ENCODE measurements at regions not wholly inside any gene's neighbourhood (a gene's known extent, or its start where the extent isn't known, plus 50 kb on each side); places are given as distances from the start of the nearest gene placed in this dataset.

GRCh38 chr12:41892302-41892701 is 252.4 kb downstream of the GXYLT1 start:
- Histone ChIP-seq H3K9ac (no peak overlapping the region), H3K27ac (no peak overlapping the region), H3K4me3 (IDR thresholded peaks at IDR 0.05; ENCODE audit: insufficient read depth, low read depth, low read length) (no peak overlapping the region), H3K27me3 (ENCODE audit: insufficient read depth, low read depth) (no peaks in the 10 kb centered on the region), H2AFZ (ENCODE audit: low read depth) (no peak overlapping the region), H3K4me1 (ENCODE audit: low read depth, poor library complexity, severe bottlenecking) (no peaks in the 10 kb centered on the region), H3K4me2 (no peak overlapping the region), H4K20me1 (ENCODE audit: insufficient read depth) (no peaks in the 10 kb centered on the region), H3K36me3 (ENCODE audit: insufficient read depth) (no peaks in the 10 kb centered on the region), H3K79me2 (ENCODE audit: insufficient read depth, low read depth) (no peaks in the 10 kb centered on the region)
- TF ChIP-seq, protein P1, sequence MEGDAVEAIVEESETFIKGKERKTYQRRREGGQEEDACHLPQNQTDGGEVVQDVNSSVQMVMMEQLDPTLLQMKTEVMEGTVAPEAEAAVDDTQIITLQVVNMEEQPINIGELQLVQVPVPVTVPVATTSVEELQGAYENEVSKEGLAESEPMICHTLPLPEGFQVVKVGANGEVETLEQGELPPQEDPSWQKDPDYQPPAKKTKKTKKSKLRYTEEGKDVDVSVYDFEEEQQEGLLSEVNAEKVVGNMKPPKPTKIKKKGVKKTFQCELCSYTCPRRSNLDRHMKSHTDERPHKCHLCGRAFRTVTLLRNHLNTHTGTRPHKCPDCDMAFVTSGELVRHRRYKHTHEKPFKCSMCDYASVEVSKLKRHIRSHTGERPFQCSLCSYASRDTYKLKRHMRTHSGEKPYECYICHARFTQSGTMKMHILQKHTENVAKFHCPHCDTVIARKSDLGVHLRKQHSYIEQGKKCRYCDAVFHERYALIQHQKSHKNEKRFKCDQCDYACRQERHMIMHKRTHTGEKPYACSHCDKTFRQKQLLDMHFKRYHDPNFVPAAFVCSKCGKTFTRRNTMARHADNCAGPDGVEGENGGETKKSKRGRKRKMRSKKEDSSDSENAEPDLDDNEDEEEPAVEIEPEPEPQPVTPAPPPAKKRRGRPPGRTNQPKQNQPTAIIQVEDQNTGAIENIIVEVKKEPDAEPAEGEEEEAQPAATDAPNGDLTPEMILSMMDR (conservative IDR thresholded peaks at IDR 0.05; ENCODE audit: low read depth, low read length), result no peak

- Histone ChIP-seq H3K27ac (no peak overlapping the region), H3K4me1 (ENCODE audit: low read depth, poor library complexity, severe bottlenecking) (no peaks in the 10 kb centered on the region), H3K4me2 (no peak overlapping the region), H3K4me3 (IDR thresholded peaks at IDR 0.05; ENCODE audit: insufficient read depth, low read depth, low read length) (no peak overlapping the region), H3K79me2 (ENCODE audit: insufficient read depth, low read depth) (no peaks in the 10 kb centered on the region), H2AFZ (ENCODE audit: low read depth) (no peak overlapping the region), H4K20me1 (ENCODE audit: insufficient read depth) (no peaks in the 10 kb centered on the region), H3K36me3 (ENCODE audit: insufficient read depth) (no peaks in the 10 kb centered on the region), H3K9ac (no peak overlapping the region), H3K27me3 (ENCODE audit: insufficient read depth, low read depth) (no peaks in the 10 kb centered on the region)
- TF ChIP-seq, protein P1 (conservative IDR thresholded peaks at IDR 0.05; ENCODE audit: low read depth, low read length), result no peak
Observed at GRCh38 chr12:41891226-41891625, 253.4 kb downstream of the GXYLT1 start.

GRCh38 chr12:41888285-41888684 is 256.4 kb downstream of the GXYLT1 start:
- no peak overlapping the region for H3K4me3 ChIP-seq (IDR thresholded peaks at IDR 0.05; ENCODE audit: insufficient read depth, low read depth, low read length)
- H3K79me2 ChIP-seq (ENCODE audit: insufficient read depth, low read depth), result no peaks in the 10 kb centered on the region
- no peaks in the 10 kb centered on the region for H3K27me3 ChIP-seq (ENCODE audit: insufficient read depth, low read depth)
- H3K4me2 ChIP-seq, result no peak overlapping the region
- no peak overlapping the region for H2AFZ ChIP-seq (ENCODE audit: low read depth)
- H3K9ac ChIP-seq, result no peak overlapping the region
- H4K20me1 ChIP-seq (ENCODE audit: insufficient read depth), result no peaks in the 10 kb centered on the region
- TF ChIP-seq, protein P1 (conservative IDR thresholded peaks at IDR 0.05; ENCODE audit: low read depth, low read length), result no peak
- no peak overlapping the region for H3K27ac ChIP-seq
- no peaks in the 10 kb centered on the region for H3K36me3 ChIP-seq (ENCODE audit: insufficient read depth)
- no peaks in the 10 kb centered on the region for H3K4me1 ChIP-seq (ENCODE audit: low read depth, poor library complexity, severe bottlenecking)

DNA sequence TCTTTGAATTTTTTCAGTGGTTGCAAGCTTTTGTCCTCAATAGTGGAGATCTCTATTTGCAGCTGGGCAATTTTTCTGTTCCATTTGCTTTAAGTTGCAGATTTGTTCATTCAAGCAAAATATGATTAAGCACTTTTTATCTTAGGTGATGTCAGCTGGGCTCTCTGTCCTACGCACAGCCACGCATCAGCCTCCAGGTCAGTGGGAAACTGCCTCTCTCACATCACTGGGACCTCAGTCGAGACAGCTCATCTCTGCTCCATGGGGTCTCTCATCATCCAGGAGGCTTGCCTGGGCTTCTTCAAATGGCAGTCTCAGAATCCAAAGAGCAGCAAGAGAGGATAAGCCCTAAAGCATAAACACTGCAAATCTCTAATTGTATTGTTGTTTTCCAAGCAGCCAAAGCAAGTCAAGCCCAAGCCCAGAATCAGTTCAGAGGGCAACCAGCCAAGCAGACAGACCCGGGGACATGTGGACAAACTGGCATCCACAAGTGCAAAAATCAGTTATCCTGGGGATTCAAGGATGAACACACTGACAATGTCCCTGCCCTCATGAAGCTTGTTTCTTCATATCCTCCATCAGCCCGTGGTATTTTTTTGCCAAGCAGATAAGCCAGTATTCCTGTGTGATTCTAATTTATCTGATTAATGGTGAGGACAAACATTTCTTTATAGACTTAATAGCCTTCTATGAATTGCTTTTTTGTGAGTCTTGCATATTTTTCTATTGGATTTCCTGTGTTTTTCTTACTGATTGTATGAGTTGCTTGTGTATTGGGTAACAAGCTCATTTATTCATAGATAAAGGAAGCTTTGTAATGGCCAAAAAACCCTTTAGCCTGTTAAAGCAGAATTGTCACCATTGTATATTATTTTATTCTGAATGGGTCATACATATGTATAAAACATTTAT is 262.5 kb downstream of the GXYLT1 start:
- Histone ChIP-seq H3K79me2 (ENCODE audit: insufficient read depth, low read depth) (no peaks in the 10 kb centered on the region), H2AFZ (ENCODE audit: low read depth) (no peak overlapping the region), H3K4me1 (ENCODE audit: low read depth, poor library complexity, severe bottlenecking) (no peaks in the 10 kb centered on the region), H3K4me3 (IDR thresholded peaks at IDR 0.05; ENCODE audit: insufficient read depth, low read depth, low read length) (no peak overlapping the region), H3K27me3 (ENCODE audit: insufficient read depth, low read depth) (no peaks in the 10 kb centered on the region), H3K36me3 (ENCODE audit: insufficient read depth) (no peaks in the 10 kb centered on the region), H4K20me1 (ENCODE audit: insufficient read depth) (no peaks in the 10 kb centered on the region), H3K27ac (no peak overlapping the region), H3K4me2 (no peak overlapping the region), H3K9ac (no peak overlapping the region)
- TF ChIP-seq, protein P1 (conservative IDR thresholded peaks at IDR 0.05; ENCODE audit: low read depth, low read length), result no peak
